ENCODE measurements at regions not wholly inside any gene's neighbourhood (a gene's known extent, or its start where the extent isn't known, plus 50 kb on each side); places are given as distances from the start of the nearest gene placed in this dataset.

DNA sequence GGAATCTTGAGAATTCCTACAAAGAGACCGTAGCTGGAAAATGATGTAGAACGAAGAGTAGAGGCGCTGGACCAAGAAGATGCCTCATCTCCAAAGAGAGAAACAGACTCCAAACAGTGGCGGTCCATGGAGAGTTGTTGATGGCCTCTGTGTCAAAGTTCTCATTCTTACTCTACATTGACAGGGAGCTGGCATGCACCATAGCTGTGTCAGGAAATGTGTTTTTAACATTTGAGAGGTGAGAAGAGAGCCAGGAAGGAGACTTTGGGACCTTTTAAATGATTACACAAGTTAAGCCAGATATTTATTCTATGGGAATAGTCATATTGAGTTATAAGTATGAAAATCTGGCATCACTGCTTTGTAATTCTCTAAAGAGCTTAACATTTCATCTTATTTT is 61.5 kb upstream of the FERD3L start:
- TF ChIP-seq POLR2A (IDR thresholded peaks at IDR 0.05) (no peak), CTCF (IDR thresholded peaks at IDR 0.05) (no peak)

Data from breast epithelium (tissue), 3 donors.